Activated naive CD4-positive, alpha-beta T cell treated with anti-CD3 and anti-CD28 coated beads for 36 hours (primary cell): ENCODE measurements at regions not wholly inside any gene's neighbourhood (a gene's known extent, or its start where the extent isn't known, plus 50 kb on each side); places are given as distances from the start of the nearest gene placed in this dataset.
A peak's percentile ranks its signal among the peaks of the same experiment; 100 is the strongest.
"Not testable (repeated sequence)": the region's sequence is repeated elsewhere in the genome, so short reads cannot be mapped to it uniquely, and the experiment has no call there.

Experiments used
- CTCF ChIA-PET: fragments of 350-600 bp; sonication (Branson Sonifier 250); formaldehyde crosslinking; loops from one replicate; lab custom pipeline; 2021; ENCODE audit warnings: antibody characterized with exemption; lab: Charles Lee
- DNase-seq: peaks from one replicate; pipeline ENCODE4 v3.0.0-alpha.2; 2020
- H3K27ac Mint-ChIP-seq: one replicate; pipeline ENCODE4 v1.8.0; 2021; ENCODE audit warnings: mild to moderate bottlenecking, mixed read lengths
- H3K27me3 Mint-ChIP-seq: one replicate; pipeline ENCODE4 v1.8.0; 2021; ENCODE audit warnings: low read depth, mixed read lengths
- H3K36me3 Mint-ChIP-seq: one replicate; pipeline ENCODE4 v1.8.0; 2021; ENCODE audit warnings: low read depth, mixed read lengths
- H3K4me1 Mint-ChIP-seq: one replicate; pipeline ENCODE4 v1.8.0; 2021; ENCODE audit warnings: low read depth, mixed read lengths
- H3K4me3 Mint-ChIP-seq: one replicate; pipeline ENCODE4 v1.8.0; 2021; ENCODE audit warnings: mild to moderate bottlenecking, moderate library complexity, mixed read lengths
- H3K9me3 Mint-ChIP-seq: one replicate; pipeline ENCODE4 v1.8.0; 2021; ENCODE audit warnings: mixed read lengths
- intact Hi-C: fragments of 100-400 bp; cut with micrococcal nuclease; formaldehyde crosslinking; loops from one replicate; pipeline ENCODE4 v1.15.1; 2023

GRCh38 chr2:84026818-84027217 is 432.3 kb downstream of the SUCLG1 start:
- H3K9me3 Mint-ChIP-seq = no peaks in the 10 kb centered on the region
- H3K27me3 Mint-ChIP-seq = no peaks in the 10 kb centered on the region
- intact Hi-C loops = loop anchor here (10.0 kb wide), 2 partner anchors 398 to 608 kb away; no protein-coding TSS in a partner anchor
- H3K36me3 Mint-ChIP-seq = no peaks in the 10 kb centered on the region
- no peaks in the 10 kb centered on the region for H3K4me1 Mint-ChIP-seq
- H3K27ac Mint-ChIP-seq = no peak overlapping the region
- H3K4me3 Mint-ChIP-seq = no peak overlapping the region
- no peak for DNase-seq
- CTCF ChIA-PET = no interaction called here

GRCh38 chr2:84022810-84023431 is 436.2 kb downstream of the SUCLG1 start:
- peak; percentile 18 for DNase-seq

GRCh38 chr2:84017010-84017409 is 442.1 kb downstream of the SUCLG1 start:
- H3K9me3 Mint-ChIP-seq = no peaks in the 10 kb centered on the region
- H3K27me3 Mint-ChIP-seq = no peaks in the 10 kb centered on the region
- H3K4me3 Mint-ChIP-seq = no peak overlapping the region
- H3K36me3 Mint-ChIP-seq = no peaks in the 10 kb centered on the region
- no peak overlapping the region for H3K27ac Mint-ChIP-seq
- CTCF ChIA-PET = interaction anchor here (0.6 to 1.7 kb wide), 3 partner anchors 203 to 1859 kb away, joined by 3 read pairs; no protein-coding TSS in a partner anchor
- no peaks in the 10 kb centered on the region for H3K4me1 Mint-ChIP-seq
- intact Hi-C loops = no loop called here
- no peak for DNase-seq

More at GRCh38 chr2:84022810-84023431, 436.2 kb downstream of the SUCLG1 start:
- Mint-ChIP-seq H3K27ac (no peak overlapping the region), H3K27me3 (no peaks in the 10 kb centered on the region), H3K9me3 (no peaks in the 10 kb centered on the region), H3K36me3 (no peaks in the 10 kb centered on the region), H3K4me1 (no peaks in the 10 kb centered on the region), H3K4me3 (no peak overlapping the region)
- CTCF ChIA-PET = interaction anchor here (0.8 to 2.1 kb wide), 6 partner anchors 8 to 292 kb away, joined by 3 to 12 read pairs (median 6); no protein-coding TSS in a partner anchor
- intact Hi-C loops = loop anchor here (1.0 to 10.0 kb wide), 5 partner anchors 54 to 844 kb away; no protein-coding TSS in a partner anchor

DNA sequence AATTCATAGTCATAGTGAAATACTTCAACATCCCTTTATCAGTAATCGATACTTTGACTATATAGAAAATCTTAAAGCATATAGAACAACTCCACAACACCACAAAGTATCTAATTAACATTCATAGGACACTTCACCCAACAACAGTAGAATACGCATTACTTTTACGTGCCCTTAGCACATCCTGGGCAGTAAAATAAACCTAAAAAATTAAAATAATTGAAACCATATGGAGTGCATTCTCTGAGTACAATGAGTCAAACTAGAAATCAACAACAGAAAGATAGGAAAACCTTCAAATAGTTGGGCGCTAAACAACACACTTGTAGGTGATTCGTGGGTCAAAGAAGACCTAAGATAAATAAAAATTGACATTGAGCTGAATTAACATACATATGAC is 442.9 kb downstream of the SUCLG1 start:
- Mint-ChIP-seq H3K4me1 (no peaks in the 10 kb centered on the region), H3K27ac (no peak overlapping the region), H3K9me3 (no peaks in the 10 kb centered on the region), H3K4me3 (no peak overlapping the region), H3K27me3 (no peaks in the 10 kb centered on the region), H3K36me3 (no peaks in the 10 kb centered on the region)
- intact Hi-C loops = no loop called here
- DNase-seq = no peak
- CTCF ChIA-PET = interaction anchor here (0.8 to 1.7 kb wide), 2 partner anchors 298 to 1858 kb away, joined by 3 read pairs; no protein-coding TSS in a partner anchor

GRCh38 chr2:83997889-83998288 is 461.2 kb downstream of the SUCLG1 start:
- intact Hi-C loops = no loop called here
- DNase-seq = no peak
- Mint-ChIP-seq H3K4me1 (no peaks in the 10 kb centered on the region), H3K4me3 (no peak overlapping the region), H3K27ac (no peak overlapping the region), H3K36me3 (no peaks in the 10 kb centered on the region), H3K27me3 (peaks cover 19% of the 10 kb centered on the region), H3K9me3 (no peaks in the 10 kb centered on the region)
- CTCF ChIA-PET = no interaction called here

DNA sequence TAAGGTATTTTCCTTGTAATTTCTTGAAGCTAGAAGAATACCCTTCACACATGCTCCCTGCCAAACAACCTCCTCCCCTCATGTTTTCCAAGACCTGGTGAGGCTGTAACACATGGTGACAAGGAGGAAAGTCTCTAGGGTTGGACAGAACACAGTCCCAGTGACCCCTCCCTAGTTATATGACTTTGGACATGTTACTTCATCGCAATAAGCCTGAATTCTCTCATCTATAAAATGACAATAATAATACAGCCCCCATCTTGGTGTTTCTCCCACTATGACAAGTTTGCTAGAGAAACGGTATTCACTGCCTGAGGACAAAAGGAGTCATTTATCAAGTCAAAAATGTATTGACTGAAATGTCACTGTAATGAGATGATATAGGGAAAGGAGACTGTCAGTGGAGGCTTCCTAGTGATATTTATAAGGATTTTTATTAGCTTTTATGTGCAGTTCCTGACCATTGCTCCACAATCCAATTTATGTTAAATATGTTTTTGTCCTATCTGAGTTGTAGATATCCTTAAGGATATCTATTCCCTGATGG is 464.4 kb downstream of the SUCLG1 start:
- Mint-ChIP-seq H3K36me3 (no peaks in the 10 kb centered on the region), H3K9me3 (no peaks in the 10 kb centered on the region), H3K27me3 (peaks cover 19% of the 10 kb centered on the region), H3K27ac (no peak overlapping the region), H3K4me3 (no peak overlapping the region), H3K4me1 (no peaks in the 10 kb centered on the region)
- intact Hi-C loops = no loop called here
- DNase-seq = no peak
- CTCF ChIA-PET = no interaction called here

DNA sequence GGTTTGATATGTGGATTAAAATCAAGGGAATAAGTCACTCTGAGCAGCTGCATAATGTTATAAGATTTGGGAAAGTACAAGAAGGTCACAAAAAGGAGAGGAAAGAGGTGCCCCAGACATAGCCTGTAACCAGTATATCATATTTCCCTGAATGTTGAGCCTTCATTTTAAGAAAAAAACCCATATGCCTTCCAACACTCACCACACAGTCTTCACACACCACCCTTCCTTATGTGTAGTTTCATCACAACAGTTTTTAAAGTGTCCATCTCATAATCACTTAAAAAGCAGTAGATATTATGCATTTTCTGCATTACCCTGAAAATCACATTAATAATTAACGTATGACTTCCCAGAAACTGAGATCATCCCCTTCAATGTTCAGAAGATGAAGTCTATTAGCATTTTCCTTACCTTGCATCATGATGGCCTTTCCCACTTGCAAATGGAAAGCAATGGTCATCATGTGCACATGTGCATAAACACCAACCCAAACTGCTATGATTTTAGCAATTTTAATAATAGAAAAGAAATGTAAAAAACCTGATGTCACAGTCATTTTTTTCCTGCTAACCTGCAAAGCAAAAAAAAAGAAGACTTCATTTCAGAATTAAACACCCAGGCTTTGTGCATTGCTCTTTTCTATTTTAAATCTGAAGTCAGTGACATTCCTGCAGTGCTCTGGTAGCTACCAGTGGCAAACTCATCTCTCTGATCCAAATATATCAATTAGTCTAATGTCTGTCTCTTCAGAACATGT is 465.0 kb downstream of the SUCLG1 start:
- Mint-ChIP-seq H3K4me3 (no peak overlapping the region), H3K27ac (no peak overlapping the region), H3K9me3 (peaks cover 2% of the 10 kb centered on the region), H3K4me1 (no peaks in the 10 kb centered on the region), H3K36me3 (no peaks in the 10 kb centered on the region), H3K27me3 (peaks cover 19% of the 10 kb centered on the region)
- intact Hi-C loops = no loop called here
- no peak for DNase-seq
- CTCF ChIA-PET = no interaction called here

GRCh38 chr2:83991992-83992391 is 467.1 kb downstream of the SUCLG1 start:
- H3K4me3 Mint-ChIP-seq = no peak overlapping the region

GRCh38 chr2:83990636-83991035 is 468.4 kb downstream of the SUCLG1 start:
- Mint-ChIP-seq H3K27ac (no peak overlapping the region), H3K4me1 (no peaks in the 10 kb centered on the region), H3K27me3 (peaks cover 21% of the 10 kb centered on the region), H3K9me3 (peaks cover 4% of the 10 kb centered on the region), H3K4me3 (no peak overlapping the region), H3K36me3 (no peaks in the 10 kb centered on the region)
- DNase-seq = no peak
- CTCF ChIA-PET = no interaction called here
- intact Hi-C loops = no loop called here

More at GRCh38 chr2:83991992-83992391, 467.1 kb downstream of the SUCLG1 start:
- H3K4me1 Mint-ChIP-seq = no peaks in the 10 kb centered on the region
- H3K36me3 Mint-ChIP-seq = no peaks in the 10 kb centered on the region
- intact Hi-C loops = no loop called here
- DNase-seq = no peak
- CTCF ChIA-PET = no interaction called here
- H3K27ac Mint-ChIP-seq = no peak overlapping the region
- peaks cover 2% of the 10 kb centered on the region for H3K9me3 Mint-ChIP-seq
- H3K27me3 Mint-ChIP-seq = peaks cover 19% of the 10 kb centered on the region

DNA sequence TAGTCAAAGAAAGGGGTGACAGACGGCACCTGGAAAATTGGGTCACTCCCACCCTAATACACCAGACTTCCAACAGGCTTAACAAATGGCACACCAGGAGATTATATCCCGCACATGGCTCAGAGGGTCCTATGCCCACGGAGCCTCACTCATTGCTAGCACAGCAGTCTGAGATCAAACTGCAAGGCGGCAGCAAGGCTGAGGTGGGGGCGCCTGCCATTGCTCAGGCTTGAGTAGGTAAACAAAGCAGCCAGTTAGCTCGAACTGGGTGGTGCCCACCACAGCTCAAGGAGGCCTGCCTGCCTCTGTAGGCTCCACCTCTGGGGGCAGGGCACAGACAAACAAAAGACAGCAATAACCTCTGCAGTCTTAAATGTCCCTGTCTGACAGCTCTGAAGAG is 482.5 kb downstream of the SUCLG1 start:
- H3K4me1 Mint-ChIP-seq, DNase-seq, H3K27ac Mint-ChIP-seq, H3K4me3 Mint-ChIP-seq, H3K27me3 Mint-ChIP-seq, CTCF ChIA-PET, H3K36me3 Mint-ChIP-seq, intact Hi-C loops: not testable (repeated sequence)
- H3K9me3 Mint-ChIP-seq = peaks cover 10% of the 10 kb centered on the region

DNA sequence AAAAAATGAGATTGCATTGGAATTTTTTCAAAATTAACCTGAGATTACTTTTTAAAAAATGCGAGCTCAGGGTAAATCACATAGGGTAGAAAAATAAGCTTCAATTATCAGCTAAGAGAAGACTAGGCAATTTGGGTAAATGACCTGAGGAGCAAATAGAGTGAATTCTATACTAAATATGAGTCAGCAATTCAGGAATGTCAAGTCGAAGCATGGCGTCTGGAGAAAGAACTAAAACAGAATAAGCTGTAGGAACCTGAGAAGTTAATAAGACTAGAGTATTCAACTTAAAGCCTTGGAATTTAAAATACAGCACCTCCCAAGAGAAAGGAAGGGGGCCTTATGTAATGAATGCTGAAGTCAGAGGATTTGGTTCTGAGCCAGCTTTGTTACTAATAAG is 487.0 kb downstream of the SUCLG1 start:
- H3K9me3 Mint-ChIP-seq = peaks cover 4% of the 10 kb centered on the region
- CTCF ChIA-PET = interaction anchor here (0.5 kb wide), 1 partner anchor 1903 kb away, joined by 3 read pairs; no protein-coding TSS in a partner anchor
- H3K4me3 Mint-ChIP-seq = no peak overlapping the region
- no peak overlapping the region for H3K27ac Mint-ChIP-seq
- DNase-seq = no peak
- intact Hi-C loops = no loop called here
- H3K36me3 Mint-ChIP-seq = no peaks in the 10 kb centered on the region
- no peaks in the 10 kb centered on the region for H3K4me1 Mint-ChIP-seq
- H3K27me3 Mint-ChIP-seq = peaks cover 19% of the 10 kb centered on the region

DNA sequence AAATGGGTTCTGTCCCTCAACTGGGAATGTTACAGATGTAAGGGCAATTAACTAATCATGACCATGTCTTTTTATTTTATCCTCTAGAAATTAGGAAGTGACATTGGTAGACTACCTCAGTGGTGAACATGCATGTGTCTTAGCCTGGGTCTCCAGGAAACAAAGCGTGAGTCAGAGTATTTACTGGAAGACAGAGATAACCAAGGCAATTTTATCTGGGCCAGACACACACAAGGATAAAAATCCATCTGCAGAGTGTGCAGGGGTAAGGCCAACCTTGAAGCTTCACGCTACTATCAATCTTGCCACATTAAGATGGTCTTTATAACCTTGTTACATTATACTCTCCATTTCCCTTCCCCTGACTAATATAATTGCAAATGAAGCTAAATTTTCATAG is 487.5 kb downstream of the SUCLG1 start:
- H3K4me1 Mint-ChIP-seq = no peaks in the 10 kb centered on the region
- H3K27ac Mint-ChIP-seq = no peak overlapping the region
- no peak overlapping the region for H3K4me3 Mint-ChIP-seq
- H3K9me3 Mint-ChIP-seq = peaks cover 4% of the 10 kb centered on the region
- intact Hi-C loops = no loop called here
- no peaks in the 10 kb centered on the region for H3K36me3 Mint-ChIP-seq
- peaks cover 19% of the 10 kb centered on the region for H3K27me3 Mint-ChIP-seq
- no peak for DNase-seq
- CTCF ChIA-PET = interaction anchor here (0.5 kb wide), 1 partner anchor 1902 kb away, joined by 3 read pairs; no protein-coding TSS in a partner anchor
